SK-N-SH (cell line): ENCODE measurements at regions not wholly inside any gene's neighbourhood (a gene's known extent, or its start where the extent isn't known, plus 50 kb on each side); places are given as distances from the start of the nearest gene placed in this dataset.

Experiments
- CTCF ChIA-PET: fragments of 300-600, 350-600 bp; formaldehyde crosslinking; extraction: SDS; loops from one replicate; lab custom pipeline; 2021; lab: Yijun Ruan, JAX
- POLR2A ChIA-PET: fragments of 350-600 bp; sonication (Branson Sonifier 250); formaldehyde crosslinking; extraction: SDS; loops from one replicate; lab custom pipeline; 2020; ENCODE audit warnings: antibody characterized with exemption, inconsistent platforms; lab: Yijun Ruan, JAX
- DNase-seq: peaks from one replicate; pipeline ENCODE4 v3.0.0; 2012
- H2AFZ ChIP-seq: fragments of 200-600 bp; sonication (generic); 2 replicates; pipeline ENCODE4 v1.8.1; 2016; ENCODE audit warnings: antibody characterized with exemption, mild to moderate bottlenecking, low read depth
- H3F3A ChIP-seq: fragments of 200-600 bp; sonication (generic); replicated peaks from 2 replicates; pipeline ENCODE3; 2016; ENCODE audit warnings: antibody characterized with exemption, mild to moderate bottlenecking; ENCODE audit not compliant: insufficient read depth
- H3K27ac ChIP-seq, 2 experiments: fragments of 200-500 bp in 1 of 2; fragments of 200-600 bp in 1 of 2; sonication (Bioruptor generic) in 1 of 2; sonication (generic), shearing (Covaris generic) in 1 of 2; 2 replicates each; pipeline versions ENCODE4 v1.5.1 to v1.6.1; 2014 to 2016; ENCODE audit warnings: low read depth in 2 of 2, inconsistent platforms in 1 of 2, low read length in 1 of 2, mild to moderate bottlenecking in 1 of 2, mixed read lengths in 1 of 2
- H3K27me3 ChIP-seq: fragments of 200-600 bp; sonication (generic), shearing (Covaris generic); 2 replicates; pipeline ENCODE4 v1.6.1; 2016; ENCODE audit warnings: mixed run types; ENCODE audit not compliant: insufficient read depth
- H3K36me3 ChIP-seq, 2 experiments: fragments of 200-500 bp in 1 of 2; fragments of 200-600 bp in 1 of 2; sonication (Bioruptor generic) in 1 of 2; sonication (generic) in 1 of 2; replicated peaks in 1 of 2; 2 replicates each; pipeline versions ENCODE3 to v1.5.1; 2014 to 2016; ENCODE audit warnings: low read length in 1 of 2, mild to moderate bottlenecking in 1 of 2; ENCODE audit not compliant: insufficient read depth in 2 of 2, control insufficient read depth in 1 of 2
- H3K4me1 ChIP-seq, 2 experiments: fragments of 200-500 bp in 1 of 2; fragments of 200-600 bp in 1 of 2; sonication (Bioruptor generic) in 1 of 2; sonication (generic), shearing (Covaris generic) in 1 of 2; 2 replicates each; pipeline versions ENCODE4 v1.5.1 to v1.6.1; 2014 to 2016; ENCODE audit warnings: low read depth in 1 of 2, low read length in 1 of 2, mixed run types in 1 of 2; ENCODE audit not compliant: insufficient read depth in 2 of 2, control insufficient read depth in 1 of 2
- H3K4me2 ChIP-seq: fragments of 200-600 bp; sonication (generic), shearing (Covaris generic); 2 replicates; pipeline ENCODE4 v1.6.1; 2017; ENCODE audit warnings: mixed run types
- H3K4me3 ChIP-seq, 2 experiments: fragments of 200-500 bp in 1 of 2; fragments of 200-600 bp in 1 of 2; sonication (Bioruptor generic) in 1 of 2; sonication (generic), shearing (Covaris generic) in 1 of 2; 2 replicates each; pipeline versions ENCODE4 v1.5.1 to v1.8.1; 2014 to 2016; ENCODE audit warnings: low read depth in 2 of 2, inconsistent platforms in 1 of 2, low read length in 1 of 2, mild to moderate bottlenecking in 1 of 2, mixed read lengths in 1 of 2, moderate library complexity in 1 of 2
- H3K79me2 ChIP-seq: fragments of 200-600 bp; sonication (generic); 2 replicates; pipeline ENCODE4 v1.8.1; 2017; ENCODE audit warnings: mild to moderate bottlenecking; ENCODE audit not compliant: insufficient read depth
- H3K9ac ChIP-seq: fragments of 200-600 bp; sonication (generic); 2 replicates; pipeline ENCODE4 v1.6.1; 2017; ENCODE audit warnings: mixed run types
- H3K9me2 ChIP-seq: fragments of 200-600 bp; sonication (generic); 2 replicates; pipeline ENCODE4 v1.6.1; 2017; ENCODE audit warnings: mixed run types
- H3K9me3 ChIP-seq: fragments of 200-600 bp; sonication (generic); 2 replicates; pipeline ENCODE4 v1.6.1; 2017; ENCODE audit warnings: mixed run types, mild to moderate bottlenecking, moderate library complexity
- H4K20me1 ChIP-seq: fragments of 200-600 bp; sonication (generic); 2 replicates; pipeline ENCODE4 v1.6.1; 2017; ENCODE audit warnings: mild to moderate bottlenecking, mixed run types; ENCODE audit not compliant: insufficient read depth
- CHD2 ChIP-seq: fragments of 150-350 bp; IDR thresholded peaks from 2 replicates; pipeline ENCODE4 v1.6.1; 2018; ENCODE audit warnings: low read length; ENCODE audit not compliant: partially characterized antibody
- CTCF ChIP-seq: fragments of 200-600 bp; sonication (generic); IDR thresholded peaks from 2 replicates; pipeline ENCODE4 v1.6.1; 2017; ENCODE audit warnings: antibody characterized with exemption, mild to moderate bottlenecking, moderate library complexity
- ELF1 ChIP-seq: IDR thresholded peaks from 2 replicates; pipeline ENCODE4 v1.4.0; 2012
- GATA2 ChIP-seq: sonication (generic); formaldehyde crosslinking; IDR thresholded peaks from 2 replicates; pipeline ENCODE4 v1.5.0; 2020; ENCODE audit warnings: mild to moderate bottlenecking, missing genetic modification reagents
- JUND ChIP-seq: IDR thresholded peaks from 2 replicates; pipeline ENCODE4 v1.4.0; 2012
- MAX ChIP-seq: IDR thresholded peaks from 2 replicates; pipeline ENCODE4 v1.4.0; 2012; ENCODE audit warnings: low read depth
- MEF2A ChIP-seq: IDR thresholded peaks from 2 replicates; pipeline ENCODE4 v1.4.0; 2012; ENCODE audit warnings: low read depth, borderline replicate concordance
- NRF1 ChIP-seq: IDR thresholded peaks from 2 replicates; pipeline ENCODE4 v1.6.1; 2012; ENCODE audit warnings: low read depth, mild to moderate bottlenecking, low read length
- POLR2AphosphoS5 ChIP-seq: IDR thresholded peaks from 2 replicates; pipeline ENCODE4 v1.6.1; 2012; ENCODE audit warnings: low read depth, low read length
- RAD21 ChIP-seq: IDR thresholded peaks from 2 replicates; pipeline ENCODE4 v1.6.1; 2012; ENCODE audit warnings: mild to moderate bottlenecking, low read length
- RXRA ChIP-seq: IDR thresholded peaks from 2 replicates; pipeline ENCODE4 v1.4.0; 2012; ENCODE audit warnings: low read depth, mild to moderate bottlenecking, borderline replicate concordance
- TCF12 ChIP-seq: IDR thresholded peaks from 2 replicates; pipeline ENCODE4 v1.4.0; 2012
- TEAD4 ChIP-seq: IDR thresholded peaks from 2 replicates; pipeline ENCODE4 v1.4.0; 2012; ENCODE audit warnings: mild to moderate bottlenecking, borderline replicate concordance; ENCODE audit not compliant: insufficient read depth
- USF2 ChIP-seq: fragments of 150-350 bp; IDR thresholded peaks from 2 replicates; pipeline ENCODE4 v1.6.1; 2017; ENCODE audit warnings: antibody characterized with exemption, low read length, low read depth, borderline replicate concordance
- whole genome bisulfite sequencing: methylation state at CpG from one replicate; pipeline ENCODE4 v1.1.6; 2017; ENCODE audit warnings: low lambda C conversion rate; 5-methylcytosine and 5-hydroxymethylcytosine counted together

GRCh38 chr3:11899826-11900225 is 53.1 kb upstream of the TAMM41 start:
- no peaks in the 10 kb centered on the region for H4K20me1 ChIP-seq
- no peak overlapping the region for H2AFZ ChIP-seq
- no peaks in the 10 kb centered on the region for H3K79me2 ChIP-seq
- H3K9ac ChIP-seq, result no peak overlapping the region
- WGBS, result 48% methylated on average over 8 of the region's 12 CpGs
- no peaks in the 10 kb centered on the region; a peak in 1 of 4 replicates for H3K4me1 ChIP-seq
- ChIA-PET POLR2A (no interaction called here), CTCF (interaction anchor here (0.8 kb wide), 1 partner anchor 584 kb away, joined by 3 read pairs; the partner anchor contains the start of gene TSEN2)
- TF ChIP-seq TEAD4 (no peak), ELF1 (no peak), NRF1 (no peak), CHD2 (no peak), CTCF (no peak)
- H3K9me3 ChIP-seq, result no peaks in the 10 kb centered on the region
- H3K4me3 ChIP-seq, result no peak overlapping the region
- H3K27me3 ChIP-seq, result no peaks in the 10 kb centered on the region; the same call in 1 of the 2 replicates
- H3K4me2 ChIP-seq, result no peak overlapping the region
- no peaks in the 10 kb centered on the region for H3K36me3 ChIP-seq
- no peaks in the 10 kb centered on the region for H3F3A ChIP-seq
- H3K9me2 ChIP-seq, result no peaks in the 10 kb centered on the region
- DNase-seq, result no peak
- H3K27ac ChIP-seq, result no peak overlapping the region

- no peak for DNase-seq
- Histone ChIP-seq H3K9me3 (no peaks in the 10 kb centered on the region), H3F3A (no peaks in the 10 kb centered on the region)
- 44% methylated on average over 4 of the region's 10 CpGs for WGBS
- POLR2A ChIA-PET, result no interaction called here
- TF ChIP-seq GATA2 (CRISPR knock-in tag) (no peak), POLR2AphosphoS5 (no peak), USF2 (no peak), MAX (no peak), TEAD4 (no peak), JUND (no peak), TCF12 (no peak), RXRA (no peak), MEF2A (no peak), RAD21 (no peak)
- TF ChIP-seq, all 33 proteins: peak for 0
- H3K79me2 ChIP-seq, result no peaks in the 10 kb centered on the region
- no peaks in the 10 kb centered on the region for H3K27me3 ChIP-seq
- H3K36me3 ChIP-seq, result no peaks in the 10 kb centered on the region
- no peak overlapping the region for H3K4me2 ChIP-seq
- H3K4me3 ChIP-seq, result no peak overlapping the region
- H2AFZ ChIP-seq, result no peak overlapping the region
- no peaks in the 10 kb centered on the region for H3K9me2 ChIP-seq
- H4K20me1 ChIP-seq, result no peaks in the 10 kb centered on the region
- no peak overlapping the region for H3K27ac ChIP-seq
- no peak overlapping the region for H3K9ac ChIP-seq
- H3K4me1 ChIP-seq, result no peaks in the 10 kb centered on the region; a peak in 1 of 4 replicates
- CTCF ChIA-PET, result no interaction called here
These were observed 54.1 kb upstream of the TAMM41 start for GRCh38 chr3:11900824-11901223.
